ENCODE measurements at regions not wholly inside any gene's neighbourhood (a gene's known extent, or its start where the extent isn't known, plus 50 kb on each side); places are given as distances from the start of the nearest gene placed in this dataset.

- TF ChIP-seq POLR2A (IDR thresholded peaks at IDR 0.05), result no peak
- no peak for TF ChIP-seq CTCF (IDR thresholded peaks at IDR 0.05)
- TF ChIP-seq POLR2AphosphoS5 (IDR thresholded peaks at IDR 0.05), result no peak
- TF ChIP-seq EP300 (IDR thresholded peaks at IDR 0.05), result no peak
These were observed 1146.9 kb downstream of the OLFM4 start for GRCh38 chr13:54175466-54175865.

All from sigmoid colon (tissue), 4 donors.